IPS DF 6.9 (cell line): ENCODE measurements at regions not wholly inside any gene's neighbourhood (a gene's known extent, or its start where the extent isn't known, plus 50 kb on each side); places are given as distances from the start of the nearest gene placed in this dataset.

Source experiments
- DNase-seq: peaks from one replicate; pipeline ENCODE4 v3.0.0-alpha.2; 2013; ENCODE audit warnings: low read depth, low spot score
- H3K27ac ChIP-seq: one replicate; pipeline ENCODE4 v1.5.1; 2013; ENCODE audit warnings: low read length, control low read depth
- H3K27me3 ChIP-seq: 2 replicates; pipeline ENCODE4 v1.6.1; 2013; ENCODE audit warnings: mild to moderate bottlenecking, low read length; ENCODE audit not compliant: control insufficient read depth, insufficient read depth
- H3K36me3 ChIP-seq: 2 replicates; pipeline ENCODE4 v1.6.1; 2013; ENCODE audit warnings: low read length; ENCODE audit not compliant: control insufficient read depth, insufficient read depth
- H3K4me1 ChIP-seq: 2 replicates; pipeline ENCODE4 v1.6.1; 2013; ENCODE audit warnings: low read length; ENCODE audit not compliant: control insufficient read depth, insufficient read depth
- H3K4me3 ChIP-seq: 2 replicates; pipeline ENCODE4 v1.5.1; 2013; ENCODE audit warnings: mild to moderate bottlenecking, low read length
- H3K9me3 ChIP-seq: 2 replicates; pipeline ENCODE4 v1.6.1; 2013; ENCODE audit warnings: low read length, inconsistent platforms; ENCODE audit not compliant: control insufficient read depth, insufficient read depth
- WGBS: extraction: QIAGEN DNeasy Blood & Tissue Kit; methylation state at CpG from one replicate; pipeline ENCODE4 v1.1.7; 2013; ENCODE audit warnings: mixed read lengths, missing lambda C conversion rate; ENCODE audit not compliant: insufficient read length, insufficient coverage; 5-methylcytosine and 5-hydroxymethylcytosine counted together

DNA sequence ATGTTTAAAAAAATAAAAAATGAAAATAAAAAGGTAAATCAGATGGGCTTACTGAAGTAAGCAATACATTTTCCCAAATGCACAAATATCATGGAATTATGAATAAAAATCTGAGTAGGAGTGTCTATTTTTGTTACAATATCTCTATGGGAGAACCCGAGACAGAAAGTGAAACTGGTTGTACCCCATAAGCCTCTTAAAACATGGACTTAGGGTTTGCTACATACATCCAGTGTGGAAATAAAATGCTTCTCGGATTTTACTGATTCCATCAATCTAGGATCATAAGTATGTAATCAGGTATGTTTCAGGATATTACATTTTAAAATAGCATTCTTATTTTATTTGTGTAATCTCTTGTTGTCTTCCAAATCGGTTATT lies 177.8 kb upstream of the CDIN1 start:
- no peaks in the 10 kb centered on the region for H3K36me3 ChIP-seq
- no CpG with 5 or more reads among the region's 3 CpGs for WGBS
- H3K9me3 ChIP-seq: no peaks in the 10 kb centered on the region
- no peak overlapping the region for H3K27ac ChIP-seq
- DNase-seq: no peak
- H3K27me3 ChIP-seq: no peaks in the 10 kb centered on the region
- no peak overlapping the region for H3K4me3 ChIP-seq
- no peaks in the 10 kb centered on the region for H3K4me1 ChIP-seq

DNA sequence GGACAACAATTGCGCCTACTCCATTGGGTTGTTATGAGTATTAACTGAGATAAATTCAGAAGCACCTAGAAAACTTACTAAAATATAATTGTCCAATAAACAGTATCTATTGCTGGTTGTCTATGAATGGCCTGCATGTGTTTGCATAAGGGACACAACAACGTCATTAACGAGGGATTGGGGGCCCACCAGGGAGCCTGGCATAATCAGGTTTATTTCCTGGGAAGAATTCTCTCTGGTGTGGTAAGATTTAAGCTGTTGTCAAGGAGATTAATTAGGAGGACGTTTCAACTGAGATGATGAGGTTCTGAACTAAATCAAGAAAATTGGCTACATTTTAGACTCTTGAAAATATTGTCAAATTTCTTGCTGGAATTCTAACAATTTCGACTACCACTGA lies 176.1 kb upstream of the CDIN1 start:
- Histone ChIP-seq H3K4me3 (no peak overlapping the region), H3K27ac (no peak overlapping the region), H3K36me3 (no peaks in the 10 kb centered on the region), H3K27me3 (no peaks in the 10 kb centered on the region), H3K4me1 (peaks cover 3% of the 10 kb centered on the region; the same call in 1 of the 2 replicates), H3K9me3 (no peaks in the 10 kb centered on the region)
- WGBS: no CpG with 5 or more reads among the region's 5 CpGs
- no peak for DNase-seq

DNA sequence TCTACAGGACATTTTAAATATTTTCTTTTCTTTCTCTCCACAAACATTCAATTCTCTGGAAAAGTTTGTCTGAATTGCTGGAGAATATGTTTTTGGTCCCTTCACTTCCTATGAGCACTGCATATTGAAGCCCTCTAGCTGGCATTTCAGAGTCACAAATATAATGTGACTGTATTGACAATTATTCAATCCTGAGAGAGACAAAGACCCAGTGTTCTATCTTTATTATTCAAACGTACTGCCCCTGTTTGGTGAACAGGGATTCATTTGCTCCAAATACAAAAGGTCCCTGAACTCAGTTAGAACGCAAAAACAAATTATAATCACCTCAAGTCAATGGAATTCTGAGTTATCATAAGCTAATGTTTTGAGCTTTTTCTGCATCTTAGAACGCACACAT lies 173.1 kb upstream of the CDIN1 start:
- no CpG with 5 or more reads among the region's 3 CpGs for WGBS
- H3K9me3 ChIP-seq: no peaks in the 10 kb centered on the region
- no peak overlapping the region for H3K4me3 ChIP-seq
- no peaks in the 10 kb centered on the region for H3K36me3 ChIP-seq
- H3K27me3 ChIP-seq: no peaks in the 10 kb centered on the region
- H3K27ac ChIP-seq: no peak overlapping the region
- H3K4me1 ChIP-seq: peaks cover 3% of the 10 kb centered on the region; the same call in 1 of the 2 replicates
- no peak for DNase-seq

DNA sequence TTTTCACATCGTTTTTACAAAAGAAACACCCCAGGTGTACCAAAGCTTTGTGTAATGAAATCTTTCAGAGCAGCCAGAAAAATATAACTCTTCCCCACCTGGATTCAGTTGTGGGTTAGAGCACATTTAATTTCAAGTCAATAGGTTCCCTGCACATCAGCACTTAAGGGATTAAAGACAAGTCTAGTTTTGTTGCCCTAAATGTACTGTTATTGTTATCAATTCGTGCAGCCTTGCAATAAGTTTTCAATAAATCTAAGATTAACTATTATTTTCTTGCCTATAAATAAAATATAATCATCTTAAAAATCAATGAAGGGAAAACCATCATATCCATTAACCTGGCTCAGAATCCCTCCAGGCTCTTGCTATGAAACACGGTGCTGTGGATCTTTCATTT lies 172.5 kb upstream of the CDIN1 start:
- no peak for DNase-seq
- Histone ChIP-seq H3K9me3 (no peaks in the 10 kb centered on the region), H3K36me3 (no peaks in the 10 kb centered on the region), H3K4me3 (no peak overlapping the region), H3K4me1 (peaks cover 3% of the 10 kb centered on the region; the same call in 1 of the 2 replicates), H3K27ac (no peak overlapping the region), H3K27me3 (no peaks in the 10 kb centered on the region)
- WGBS: no CpG with 5 or more reads among the region's 3 CpGs

DNA sequence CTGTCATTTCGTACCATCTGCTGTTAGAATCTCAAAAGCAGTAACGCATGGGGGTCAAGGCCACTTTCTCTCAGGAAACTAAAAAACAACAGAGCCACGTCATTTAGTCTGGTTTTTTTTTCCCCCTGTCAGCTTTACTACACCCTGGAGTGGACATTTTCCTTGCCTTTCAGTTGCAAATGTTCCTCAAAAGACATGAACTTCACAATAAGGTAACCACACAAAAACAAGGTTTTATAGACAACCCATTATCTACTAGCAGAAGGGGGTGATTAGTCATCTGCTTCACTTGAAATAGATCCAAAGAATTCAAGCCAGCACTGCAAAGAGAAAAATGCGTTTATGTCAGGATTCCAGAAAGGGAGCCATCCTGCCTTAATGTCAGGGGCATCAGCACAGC lies 171.8 kb upstream of the CDIN1 start:
- peaks cover 3% of the 10 kb centered on the region; the same call in 1 of the 2 replicates for H3K4me1 ChIP-seq
- no peaks in the 10 kb centered on the region for H3K36me3 ChIP-seq
- H3K4me3 ChIP-seq: no peak overlapping the region
- H3K27ac ChIP-seq: no peak overlapping the region
- no CpG with 5 or more reads among the region's 4 CpGs for WGBS
- no peaks in the 10 kb centered on the region for H3K9me3 ChIP-seq
- no peaks in the 10 kb centered on the region for H3K27me3 ChIP-seq
- DNase-seq: no peak

DNA sequence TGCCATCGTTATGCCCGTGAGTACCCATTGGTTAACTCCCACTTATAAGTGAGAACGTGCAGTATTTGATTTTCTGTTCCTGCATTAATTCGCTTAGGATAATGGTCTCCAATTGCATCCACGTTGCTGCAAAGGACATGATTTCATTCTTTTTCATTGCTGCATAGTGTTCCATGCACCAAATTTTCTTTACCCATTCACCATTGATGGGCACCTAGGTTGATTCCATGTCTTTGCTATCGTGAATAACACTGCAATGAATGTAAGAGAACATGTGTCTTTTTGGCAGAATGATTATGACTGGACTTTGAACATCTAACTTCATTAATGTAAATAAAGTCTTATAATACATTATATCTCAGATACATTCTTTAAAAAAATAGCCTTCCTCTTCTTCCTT lies 169.6 kb upstream of the CDIN1 start:
- no peak overlapping the region for H3K27ac ChIP-seq
- no peaks in the 10 kb centered on the region for H3K36me3 ChIP-seq
- no peak overlapping the region for H3K4me3 ChIP-seq
- H3K27me3 ChIP-seq: no peaks in the 10 kb centered on the region
- no peak for DNase-seq
- no CpG with 5 or more reads among the region's 6 CpGs for WGBS
- no peaks in the 10 kb centered on the region for H3K9me3 ChIP-seq
- peaks cover 3% of the 10 kb centered on the region; the same call in 1 of the 2 replicates for H3K4me1 ChIP-seq

DNA sequence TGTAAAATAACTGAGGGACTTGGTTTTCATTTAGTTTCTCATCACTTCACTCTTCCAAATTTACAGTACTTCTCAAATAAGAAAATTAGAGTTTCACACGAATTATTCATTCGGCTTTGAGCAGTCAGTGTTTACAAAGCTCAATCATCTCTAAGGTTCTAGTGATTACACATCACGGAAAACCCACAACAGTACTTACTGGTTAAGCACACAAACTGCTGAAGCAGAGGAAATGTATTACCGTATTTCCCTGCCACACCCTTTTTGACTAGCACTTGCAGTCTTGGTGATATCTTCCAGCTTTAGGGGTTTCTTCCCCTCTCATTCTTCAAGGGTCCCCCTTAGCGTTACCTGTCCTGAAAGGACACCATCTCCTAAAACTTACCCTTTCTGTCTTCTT lies 164.8 kb upstream of the CDIN1 start:
- Histone ChIP-seq H3K4me1 (no peaks in the 10 kb centered on the region), H3K4me3 (no peak overlapping the region), H3K36me3 (no peaks in the 10 kb centered on the region), H3K27ac (no peak overlapping the region), H3K9me3 (no peaks in the 10 kb centered on the region), H3K27me3 (no peaks in the 10 kb centered on the region)
- no CpG with 5 or more reads among the region's 5 CpGs for WGBS
- DNase-seq: no peak

DNA sequence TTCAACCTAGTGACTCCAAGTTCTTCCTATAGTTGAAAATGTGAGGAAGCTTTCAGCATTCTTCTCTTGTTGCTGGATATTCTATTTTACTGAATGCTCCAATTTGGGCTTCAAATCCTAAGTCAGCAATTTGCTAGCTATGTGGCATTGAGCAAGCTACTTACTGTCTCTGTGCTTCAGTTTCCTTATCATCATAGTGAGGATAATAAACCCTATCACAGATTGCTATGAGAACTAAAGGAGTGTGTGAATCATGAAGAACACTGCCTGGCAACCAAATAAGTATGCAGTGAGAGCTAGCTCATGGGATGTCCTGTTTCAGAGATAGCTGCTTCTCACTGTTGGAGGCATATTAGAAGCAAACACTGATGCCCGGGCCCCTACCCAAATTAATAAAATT lies 163.8 kb upstream of the CDIN1 start:
- Histone ChIP-seq H3K4me1 (no peaks in the 10 kb centered on the region), H3K27ac (no peak overlapping the region), H3K36me3 (no peaks in the 10 kb centered on the region), H3K4me3 (no peak overlapping the region), H3K27me3 (no peaks in the 10 kb centered on the region), H3K9me3 (no peaks in the 10 kb centered on the region)
- DNase-seq: no peak
- no CpG with 5 or more reads among the region's 1 CpG for WGBS

DNA sequence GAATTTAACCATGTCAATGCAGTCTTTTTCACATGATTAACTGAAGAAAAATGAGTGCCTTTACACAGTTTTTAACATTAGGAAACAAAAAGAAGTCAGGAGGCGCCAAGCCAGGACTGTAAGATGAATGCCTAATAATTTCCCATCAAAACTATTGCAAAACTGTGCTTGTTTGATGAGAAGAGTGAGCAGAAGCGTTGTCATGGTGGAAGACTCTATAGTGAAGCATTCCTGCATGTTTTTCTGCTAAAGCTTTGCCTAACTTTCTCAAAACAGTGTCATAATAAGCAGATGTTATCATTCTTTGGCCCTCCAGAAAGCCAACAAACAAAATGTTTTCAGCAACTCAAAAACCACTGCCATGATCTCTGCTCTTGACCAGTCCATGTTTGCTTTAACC lies 156.8 kb upstream of the CDIN1 start:
- Histone ChIP-seq H3K4me1 (no peaks in the 10 kb centered on the region; the same call in 1 of the 2 replicates), H3K36me3 (no peaks in the 10 kb centered on the region), H3K27ac (no peak overlapping the region), H3K27me3 (no peaks in the 10 kb centered on the region), H3K4me3 (no peak overlapping the region), H3K9me3 (no peaks in the 10 kb centered on the region)
- DNase-seq: no peak
- no CpG with 5 or more reads among the region's 2 CpGs for WGBS

DNA sequence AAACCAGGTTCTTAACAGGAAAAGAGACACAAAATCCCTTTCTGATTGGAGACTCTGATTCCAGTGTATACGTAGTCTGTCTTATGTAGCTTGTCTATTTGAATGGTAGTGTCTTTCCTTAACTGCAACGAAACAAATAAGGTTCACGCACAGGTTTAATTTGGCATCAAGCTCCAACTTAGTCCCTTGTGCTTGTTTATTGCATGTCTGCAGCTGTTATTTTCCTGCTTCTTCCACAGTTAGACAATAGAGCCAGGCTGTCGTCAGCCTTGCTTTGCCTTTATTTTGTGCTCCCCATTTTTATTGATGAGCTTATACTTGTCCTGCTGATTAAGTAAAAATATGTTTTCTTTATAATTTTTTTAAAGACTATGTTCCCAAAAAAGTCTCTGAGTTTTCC lies 152.7 kb upstream of the CDIN1 start:
- H3K36me3 ChIP-seq: no peaks in the 10 kb centered on the region
- no peaks in the 10 kb centered on the region for H3K27me3 ChIP-seq
- DNase-seq: no peak
- H3K4me3 ChIP-seq: no peak overlapping the region
- no peak overlapping the region for H3K27ac ChIP-seq
- no CpG with 5 or more reads among the region's 4 CpGs for WGBS
- no peaks in the 10 kb centered on the region for H3K9me3 ChIP-seq
- H3K4me1 ChIP-seq: no peaks in the 10 kb centered on the region; the same call in 1 of the 2 replicates

DNA sequence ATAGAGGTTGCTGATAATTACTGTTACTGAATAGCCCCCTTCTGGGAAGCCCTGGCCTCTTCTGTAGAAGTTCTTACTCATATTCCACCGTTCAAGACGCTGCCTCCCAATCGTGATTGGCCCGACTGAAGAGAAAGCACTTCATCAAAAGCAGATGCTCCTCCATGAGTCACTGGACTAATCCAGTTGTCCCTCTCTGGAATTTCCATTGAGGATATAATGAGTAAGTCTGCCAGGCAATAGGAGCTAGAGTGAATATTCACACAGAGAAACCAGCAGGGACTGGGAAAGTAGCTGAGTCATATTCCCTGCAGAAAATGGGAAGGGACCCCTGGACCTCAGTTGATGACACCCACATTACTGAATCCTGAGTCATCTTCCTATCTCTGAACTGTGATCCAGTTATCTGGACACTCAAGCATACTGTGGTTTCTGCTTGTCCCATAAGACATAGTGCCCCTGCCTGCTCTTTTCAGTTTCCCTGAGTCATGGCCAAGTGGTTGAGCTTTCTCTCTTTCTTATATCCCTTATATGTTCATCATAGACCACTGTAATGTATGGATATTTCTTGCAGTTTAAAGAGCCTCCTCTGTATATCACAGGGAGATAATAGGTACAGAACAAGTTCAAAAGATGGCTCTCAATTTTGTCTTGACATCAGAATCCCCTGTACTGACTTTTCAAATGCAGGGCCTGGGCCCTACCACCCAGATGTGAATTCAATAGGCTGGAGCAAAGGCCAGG lies 151.2 kb upstream of the CDIN1 start:
- no peak overlapping the region for H3K4me3 ChIP-seq
- no peaks in the 10 kb centered on the region for H3K27me3 ChIP-seq
- WGBS: no CpG with 5 or more reads among the region's 4 CpGs
- H3K27ac ChIP-seq: no peak overlapping the region
- no peaks in the 10 kb centered on the region; the same call in 1 of the 2 replicates for H3K4me1 ChIP-seq
- no peaks in the 10 kb centered on the region for H3K36me3 ChIP-seq
- H3K9me3 ChIP-seq: no peaks in the 10 kb centered on the region
- no peak for DNase-seq
